ENCODE measurements at regions not wholly inside any gene's neighbourhood (a gene's known extent, or its start where the extent isn't known, plus 50 kb on each side); places are given as distances from the start of the nearest gene placed in this dataset.

DNA sequence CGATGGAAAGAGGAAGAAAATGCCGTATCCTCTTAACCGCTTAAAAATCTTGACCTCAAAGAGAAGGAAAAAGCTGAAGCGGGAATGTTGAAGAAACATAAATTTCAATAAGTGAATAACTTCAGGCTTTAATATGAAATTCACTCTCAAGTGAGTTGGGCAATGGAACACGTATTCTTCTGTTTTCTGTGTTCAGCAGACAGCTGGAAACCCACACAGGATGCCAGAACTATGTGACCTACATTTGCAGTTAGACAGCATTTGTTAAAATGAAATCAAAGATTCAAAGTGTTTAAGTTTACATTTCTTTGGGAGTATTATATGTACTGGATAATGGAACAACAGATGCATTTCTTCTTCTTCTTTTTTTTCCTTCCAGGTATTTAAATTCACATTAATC is 80.5 kb upstream of the SPATS2L start:
- H3K9ac ChIP-seq (ENCODE audit: low read length), result no peak overlapping the region
- no peaks in the 10 kb centered on the region for H3K79me2 ChIP-seq (ENCODE audit: low read length)
- H3K4me3 ChIP-seq (ENCODE audit: low read length), result no peak overlapping the region
- no peak for DNase-seq
- no peak overlapping the region for H2AFZ ChIP-seq (ENCODE audit: low read length)
- H3K27ac ChIP-seq (ENCODE audit: low read length), result no peak overlapping the region
- H3K4me1 ChIP-seq (ENCODE audit: low read length), result no peaks in the 10 kb centered on the region
- TF ChIP-seq EZH2 (optimal IDR thresholded peaks at IDR 0.05; ENCODE audit: low read depth, low read length) (no peak), EZH2phosphoT487 (IDR thresholded peaks at IDR 0.05; ENCODE audit: low read length) (no peak), CTCF (IDR thresholded peaks at IDR 0.05; ENCODE audit: low read length) (no peak)
- H3K9me3 ChIP-seq (replicated peaks; ENCODE audit: insufficient read depth, low read length), result no peaks in the 10 kb centered on the region
- no peak overlapping the region for H3K4me2 ChIP-seq (ENCODE audit: low read depth, low read length)
- no peaks in the 10 kb centered on the region for H3K27me3 ChIP-seq (replicated peaks; ENCODE audit: insufficient read depth, low read length)
- H4K20me1 ChIP-seq (ENCODE audit: insufficient read depth, low read length), result no peaks in the 10 kb centered on the region
- no peaks in the 10 kb centered on the region for H3K36me3 ChIP-seq (replicated peaks; ENCODE audit: insufficient read depth, low read length)
- no peaks in the 10 kb centered on the region for H3F3A ChIP-seq (ENCODE audit: insufficient read depth, low read length)
- no peaks in the 10 kb centered on the region for H3K9me2 ChIP-seq (replicated peaks; ENCODE audit: insufficient read depth, low read length)

- Histone ChIP-seq H2AFZ (ENCODE audit: low read length) (no peak overlapping the region), H3K4me3 (ENCODE audit: low read length) (no peak overlapping the region), H3K4me1 (ENCODE audit: low read length) (no peaks in the 10 kb centered on the region), H3F3A (ENCODE audit: insufficient read depth, low read length) (no peaks in the 10 kb centered on the region), H3K79me2 (ENCODE audit: low read length) (no peaks in the 10 kb centered on the region), H3K27ac (ENCODE audit: low read length) (no peak overlapping the region), H3K9me2 (replicated peaks; ENCODE audit: insufficient read depth, low read length) (no peaks in the 10 kb centered on the region), H3K9me3 (replicated peaks; ENCODE audit: insufficient read depth, low read length) (no peaks in the 10 kb centered on the region), H4K20me1 (ENCODE audit: insufficient read depth, low read length) (no peaks in the 10 kb centered on the region), H3K4me2 (ENCODE audit: low read depth, low read length) (no peak overlapping the region), H3K36me3 (replicated peaks; ENCODE audit: insufficient read depth, low read length) (no peaks in the 10 kb centered on the region), H3K9ac (ENCODE audit: low read length) (no peak overlapping the region), H3K27me3 (replicated peaks; ENCODE audit: insufficient read depth, low read length) (no peaks in the 10 kb centered on the region)
- TF ChIP-seq CTCF (IDR thresholded peaks at IDR 0.05; ENCODE audit: low read length), result no peak
- TF ChIP-seq EZH2phosphoT487 (IDR thresholded peaks at IDR 0.05; ENCODE audit: low read length), result no peak
- TF ChIP-seq EZH2 (optimal IDR thresholded peaks at IDR 0.05; ENCODE audit: low read depth, low read length), result no peak
- no peak for DNase-seq
Observed at GRCh38 chr2:200226451-200227426, 79.8 kb upstream of the SPATS2L start.

DNA sequence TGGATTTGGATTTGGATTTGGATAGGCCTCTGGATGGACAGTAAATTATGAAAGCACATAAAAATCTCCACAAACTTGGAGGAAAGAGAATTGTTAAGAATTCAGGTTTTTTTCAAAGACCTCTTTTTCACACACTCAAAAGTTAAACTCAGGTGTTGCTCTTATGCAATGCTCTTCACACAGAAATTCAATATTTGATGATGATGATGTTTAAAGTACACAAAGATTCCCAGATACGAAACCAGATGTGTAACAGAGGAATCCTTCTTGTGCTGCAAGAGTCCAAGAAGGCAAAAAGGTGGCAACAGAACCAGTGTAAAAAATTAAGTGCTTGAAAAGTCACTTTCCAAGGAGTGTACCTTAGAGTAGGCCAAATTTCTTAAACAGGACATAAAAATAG is 75.8 kb upstream of the SPATS2L start:
- no peaks in the 10 kb centered on the region for H3K4me1 ChIP-seq (ENCODE audit: low read length)
- TF ChIP-seq CTCF (IDR thresholded peaks at IDR 0.05; ENCODE audit: low read length), result no peak
- no peak for TF ChIP-seq EZH2phosphoT487 (IDR thresholded peaks at IDR 0.05; ENCODE audit: low read length)
- no peak for TF ChIP-seq EZH2 (optimal IDR thresholded peaks at IDR 0.05; ENCODE audit: low read depth, low read length)
- H3K27ac ChIP-seq (ENCODE audit: low read length), result no peak overlapping the region
- H3K9ac ChIP-seq (ENCODE audit: low read length), result no peak overlapping the region
- H3K9me2 ChIP-seq (replicated peaks; ENCODE audit: insufficient read depth, low read length), result no peaks in the 10 kb centered on the region
- no peaks in the 10 kb centered on the region for H3K36me3 ChIP-seq (replicated peaks; ENCODE audit: insufficient read depth, low read length)
- no peaks in the 10 kb centered on the region for H3F3A ChIP-seq (ENCODE audit: insufficient read depth, low read length)
- no peak overlapping the region for H3K4me2 ChIP-seq (ENCODE audit: low read depth, low read length)
- H3K27me3 ChIP-seq (replicated peaks; ENCODE audit: insufficient read depth, low read length), result no peaks in the 10 kb centered on the region
- no peaks in the 10 kb centered on the region for H4K20me1 ChIP-seq (ENCODE audit: insufficient read depth, low read length)
- no peak for DNase-seq
- H3K4me3 ChIP-seq (ENCODE audit: low read length), result no peak overlapping the region
- no peaks in the 10 kb centered on the region for H3K79me2 ChIP-seq (ENCODE audit: low read length)
- H3K9me3 ChIP-seq (replicated peaks; ENCODE audit: insufficient read depth, low read length), result no peaks in the 10 kb centered on the region
- H2AFZ ChIP-seq (ENCODE audit: low read length), result no peak overlapping the region
